ENCODE measurements at regions not wholly inside any gene's neighbourhood (a gene's known extent, or its start where the extent isn't known, plus 50 kb on each side); places are given as distances from the start of the nearest gene placed in this dataset.

DNA sequence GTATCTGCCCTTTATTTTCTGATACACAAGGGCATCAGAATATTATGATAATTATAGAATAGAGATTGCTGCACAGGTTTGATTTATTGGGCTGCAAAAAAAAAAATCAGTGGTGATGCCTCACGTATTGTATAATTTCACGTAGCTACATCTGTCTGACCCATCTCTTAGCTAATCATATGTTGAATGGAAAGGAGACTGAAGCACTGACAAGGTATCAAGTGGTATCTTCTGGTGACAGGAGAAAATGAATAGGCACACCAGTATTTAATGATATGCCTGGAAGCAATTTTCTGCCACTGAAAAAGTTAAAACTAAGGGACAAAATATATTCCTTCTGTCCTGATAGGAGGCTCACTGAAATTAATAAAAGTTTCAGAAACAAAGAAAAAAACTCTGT, 837.2 kb upstream of the FBXO33 start:
- H3K9ac ChIP-seq (ENCODE audit: low read length) = no peak overlapping the region
- no peaks in the 10 kb centered on the region for H3K79me2 ChIP-seq (ENCODE audit: low read length)
- DNase-seq = no peak
- no peaks in the 10 kb centered on the region for H3K9me2 ChIP-seq (replicated peaks; ENCODE audit: insufficient read depth, low read length)
- no peaks in the 10 kb centered on the region for H3K27me3 ChIP-seq (ENCODE audit: low read length)
- no peak overlapping the region for H3K27ac ChIP-seq (ENCODE audit: low read length)
- H2AFZ ChIP-seq (ENCODE audit: low read length) = no peak overlapping the region
- no peak overlapping the region for H3K4me3 ChIP-seq (ENCODE audit: low read length)
- no peaks in the 10 kb centered on the region for H3K36me3 ChIP-seq (ENCODE audit: insufficient read depth, low read length)
- no peaks in the 10 kb centered on the region for H4K20me1 ChIP-seq (ENCODE audit: insufficient read depth, low read depth, low read length)
- no peak overlapping the region for H3K4me2 ChIP-seq (ENCODE audit: low read depth, low read length, poor library complexity, severe bottlenecking)
- no peaks in the 10 kb centered on the region for H3K4me1 ChIP-seq (ENCODE audit: low read length)
- H3K9me3 ChIP-seq (ENCODE audit: low read length) = peaks cover 25% of the 10 kb centered on the region; the same call in 1 of the 2 replicates

GRCh38 chr14:40268236-40268635, 836.0 kb upstream of the FBXO33 start:
- Histone ChIP-seq H3K4me1 (ENCODE audit: low read length) (no peaks in the 10 kb centered on the region), H3K27ac (ENCODE audit: low read length) (no peak overlapping the region), H3K36me3 (ENCODE audit: insufficient read depth, low read length) (no peaks in the 10 kb centered on the region), H3K4me3 (ENCODE audit: low read length) (no peak overlapping the region), H3K9me3 (ENCODE audit: low read length) (peaks cover 22% of the 10 kb centered on the region), H2AFZ (ENCODE audit: low read length) (no peak overlapping the region), H3K9ac (ENCODE audit: low read length) (no peak overlapping the region), H4K20me1 (ENCODE audit: insufficient read depth, low read depth, low read length) (no peaks in the 10 kb centered on the region), H3K4me2 (ENCODE audit: low read depth, low read length, poor library complexity, severe bottlenecking) (no peak overlapping the region), H3K79me2 (ENCODE audit: low read length) (no peaks in the 10 kb centered on the region), H3K27me3 (ENCODE audit: low read length) (no peaks in the 10 kb centered on the region), H3K9me2 (replicated peaks; ENCODE audit: insufficient read depth, low read length) (no peaks in the 10 kb centered on the region)
- DNase-seq = no peak

- Histone ChIP-seq H3K27me3 (ENCODE audit: low read length) (no peaks in the 10 kb centered on the region), H3K9me3 (ENCODE audit: low read length) (peaks cover 26% of the 10 kb centered on the region), H3K4me1 (ENCODE audit: low read length) (no peaks in the 10 kb centered on the region), H3K4me3 (ENCODE audit: low read length) (no peak overlapping the region), H3K79me2 (ENCODE audit: low read length) (no peaks in the 10 kb centered on the region), H3K9ac (ENCODE audit: low read length) (no peak overlapping the region), H4K20me1 (ENCODE audit: insufficient read depth, low read depth, low read length) (no peaks in the 10 kb centered on the region), H2AFZ (ENCODE audit: low read length) (no peak overlapping the region), H3K4me2 (ENCODE audit: low read depth, low read length, poor library complexity, severe bottlenecking) (no peak overlapping the region), H3K27ac (ENCODE audit: low read length) (no peak overlapping the region), H3K9me2 (replicated peaks; ENCODE audit: insufficient read depth, low read length) (no peaks in the 10 kb centered on the region), H3K36me3 (ENCODE audit: insufficient read depth, low read length) (no peaks in the 10 kb centered on the region)
- DNase-seq = no peak
Observed at GRCh38 chr14:40265096-40265495, 832.9 kb upstream of the FBXO33 start.

GRCh38 chr14:40252817-40253447, 820.7 kb upstream of the FBXO33 start:
- H3K27me3 ChIP-seq (ENCODE audit: low read length) = no peaks in the 10 kb centered on the region
- no peaks in the 10 kb centered on the region for H4K20me1 ChIP-seq (ENCODE audit: insufficient read depth, low read depth, low read length)
- no peak overlapping the region for H3K4me3 ChIP-seq (ENCODE audit: low read length)
- no peaks in the 10 kb centered on the region for H3K36me3 ChIP-seq (ENCODE audit: insufficient read depth, low read length)
- H3K27ac ChIP-seq (ENCODE audit: low read length) = no peak overlapping the region
- no peak overlapping the region for H3K4me2 ChIP-seq (ENCODE audit: low read depth, low read length, poor library complexity, severe bottlenecking)
- DNase-seq = no peak
- no peaks in the 10 kb centered on the region for H3K4me1 ChIP-seq (ENCODE audit: low read length)
- no peaks in the 10 kb centered on the region for H3K79me2 ChIP-seq (ENCODE audit: low read length)
- no peak overlapping the region for H3K9ac ChIP-seq (ENCODE audit: low read length)
- H2AFZ ChIP-seq (ENCODE audit: low read length) = no peak overlapping the region
- peaks cover 58% of the 10 kb centered on the region for H3K9me3 ChIP-seq (ENCODE audit: low read length)
- no peaks in the 10 kb centered on the region for H3K9me2 ChIP-seq (replicated peaks; ENCODE audit: insufficient read depth, low read length)

DNA sequence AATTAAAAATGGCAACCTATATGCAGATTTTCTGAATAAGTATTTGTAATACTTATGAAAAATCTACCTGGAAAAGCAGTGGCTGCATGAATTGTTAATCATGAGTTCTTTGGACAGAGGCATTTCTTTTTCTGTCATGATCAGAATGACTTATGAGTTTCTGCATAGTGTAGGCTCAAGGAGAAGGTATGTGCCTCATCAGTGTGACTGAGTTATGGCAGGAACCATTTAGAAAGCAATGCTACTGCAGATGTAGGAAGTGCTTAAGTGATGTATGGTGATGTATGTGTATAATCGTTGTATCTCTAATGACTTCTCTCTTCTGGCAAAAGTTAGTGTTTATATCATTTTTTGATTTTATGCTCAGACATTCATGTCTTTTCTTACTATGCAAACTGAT, 816.4 kb upstream of the FBXO33 start:
- no peak overlapping the region for H2AFZ ChIP-seq (ENCODE audit: low read length)
- H3K9me3 ChIP-seq (ENCODE audit: low read length) = peaks cover 54% of the 10 kb centered on the region
- no peaks in the 10 kb centered on the region for H3K27me3 ChIP-seq (ENCODE audit: low read length)
- no peaks in the 10 kb centered on the region for H3K9me2 ChIP-seq (replicated peaks; ENCODE audit: insufficient read depth, low read length)
- no peak overlapping the region for H3K4me2 ChIP-seq (ENCODE audit: low read depth, low read length, poor library complexity, severe bottlenecking)
- no peak overlapping the region for H3K27ac ChIP-seq (ENCODE audit: low read length)
- no peak overlapping the region for H3K4me3 ChIP-seq (ENCODE audit: low read length)
- H4K20me1 ChIP-seq (ENCODE audit: insufficient read depth, low read depth, low read length) = no peaks in the 10 kb centered on the region
- H3K79me2 ChIP-seq (ENCODE audit: low read length) = no peaks in the 10 kb centered on the region
- DNase-seq = no peak
- H3K4me1 ChIP-seq (ENCODE audit: low read length) = no peaks in the 10 kb centered on the region
- no peak overlapping the region for H3K9ac ChIP-seq (ENCODE audit: low read length)
- no peaks in the 10 kb centered on the region for H3K36me3 ChIP-seq (ENCODE audit: insufficient read depth, low read length)

GRCh38 chr14:40240245-40240859, 808.1 kb upstream of the FBXO33 start:
- Histone ChIP-seq H2AFZ (ENCODE audit: low read length) (no peak overlapping the region), H4K20me1 (ENCODE audit: insufficient read depth, low read depth, low read length) (no peaks in the 10 kb centered on the region), H3K27ac (ENCODE audit: low read length) (no peak overlapping the region), H3K9me2 (replicated peaks; ENCODE audit: insufficient read depth, low read length) (no peaks in the 10 kb centered on the region), H3K27me3 (ENCODE audit: low read length) (no peaks in the 10 kb centered on the region), H3K36me3 (ENCODE audit: insufficient read depth, low read length) (0 out of 2 replicates have a peak, but pooled peaks cover 3% of the 10 kb centered on the region), H3K9ac (ENCODE audit: low read length) (no peak overlapping the region), H3K4me2 (ENCODE audit: low read depth, low read length, poor library complexity, severe bottlenecking) (no peak overlapping the region), H3K9me3 (ENCODE audit: low read length) (peaks cover 62% of the 10 kb centered on the region), H3K4me1 (ENCODE audit: low read length) (no peaks in the 10 kb centered on the region), H3K79me2 (ENCODE audit: low read length) (no peaks in the 10 kb centered on the region), H3K4me3 (ENCODE audit: low read length) (peak overlapping the region; percentile 16; the same call in 1 of the 2 replicates)
- no peak for DNase-seq

- no peaks in the 10 kb centered on the region for H3K4me1 ChIP-seq (ENCODE audit: low read length)
- no peak overlapping the region for H3K27ac ChIP-seq (ENCODE audit: low read length)
- H3K36me3 ChIP-seq (ENCODE audit: insufficient read depth, low read length) = no peaks in the 10 kb centered on the region
- no peak for DNase-seq
- no peaks in the 10 kb centered on the region for H4K20me1 ChIP-seq (ENCODE audit: insufficient read depth, low read depth, low read length)
- no peak overlapping the region for H3K4me2 ChIP-seq (ENCODE audit: low read depth, low read length, poor library complexity, severe bottlenecking)
- H3K9me2 ChIP-seq (replicated peaks; ENCODE audit: insufficient read depth, low read length) = no peaks in the 10 kb centered on the region
- H3K79me2 ChIP-seq (ENCODE audit: low read length) = no peaks in the 10 kb centered on the region
- no peak overlapping the region for H2AFZ ChIP-seq (ENCODE audit: low read length)
- H3K27me3 ChIP-seq (ENCODE audit: low read length) = no peaks in the 10 kb centered on the region
- H3K4me3 ChIP-seq (ENCODE audit: low read length) = no peak overlapping the region
- H3K9me3 ChIP-seq (ENCODE audit: low read length) = peaks cover 57% of the 10 kb centered on the region
- H3K9ac ChIP-seq (ENCODE audit: low read length) = no peak overlapping the region
Observed at GRCh38 chr14:40232302-40232701, 800.1 kb upstream of the FBXO33 start.

GRCh38 chr14:40229676-40230075, 797.4 kb upstream of the FBXO33 start:
- no peak overlapping the region for H2AFZ ChIP-seq (ENCODE audit: low read length)
- H3K9me3 ChIP-seq (ENCODE audit: low read length) = peaks cover 48% of the 10 kb centered on the region
- H3K4me3 ChIP-seq (ENCODE audit: low read length) = no peak overlapping the region
- no peak overlapping the region for H3K9ac ChIP-seq (ENCODE audit: low read length)
- H4K20me1 ChIP-seq (ENCODE audit: insufficient read depth, low read depth, low read length) = no peaks in the 10 kb centered on the region
- no peaks in the 10 kb centered on the region for H3K9me2 ChIP-seq (replicated peaks; ENCODE audit: insufficient read depth, low read length)
- no peak for DNase-seq
- no peaks in the 10 kb centered on the region for H3K27me3 ChIP-seq (ENCODE audit: low read length)
- no peaks in the 10 kb centered on the region for H3K36me3 ChIP-seq (ENCODE audit: insufficient read depth, low read length)
- H3K79me2 ChIP-seq (ENCODE audit: low read length) = no peaks in the 10 kb centered on the region
- H3K4me2 ChIP-seq (ENCODE audit: low read depth, low read length, poor library complexity, severe bottlenecking) = no peak overlapping the region
- H3K4me1 ChIP-seq (ENCODE audit: low read length) = no peaks in the 10 kb centered on the region
- H3K27ac ChIP-seq (ENCODE audit: low read length) = no peak overlapping the region

Data from Karpas-422 (cell line).